Large intestine (tissue), 3 donors: ENCODE measurements at regions not wholly inside any gene's neighbourhood (a gene's known extent, or its start where the extent isn't known, plus 50 kb on each side); places are given as distances from the start of the nearest gene placed in this dataset.

Experiments
- DNase-seq, 2 donors: peaks; one replicate each; pipeline versions ENCODE4 v3.0.0 to v3.0.0-alpha.2; 2013
- H3K27ac ChIP-seq: one replicate; pipeline ENCODE4 v1.5.1; 2013; ENCODE audit warnings: low read length
- H3K27me3 ChIP-seq: 2 replicates; pipeline ENCODE4 v1.6.1; 2013; ENCODE audit warnings: low read length; ENCODE audit not compliant: control insufficient read depth, insufficient read depth
- H3K36me3 ChIP-seq: 2 replicates; pipeline ENCODE4 v1.6.1; 2013; ENCODE audit warnings: low read length; ENCODE audit not compliant: control insufficient read depth, insufficient read depth
- H3K4me1 ChIP-seq: one replicate; pipeline ENCODE4 v1.6.1; 2013; ENCODE audit warnings: low read length; ENCODE audit not compliant: control insufficient read depth, insufficient read depth
- H3K4me3 ChIP-seq: one replicate; pipeline ENCODE4 v1.5.1; 2013; ENCODE audit warnings: low read length
- H3K9me3 ChIP-seq: one replicate; pipeline ENCODE4 v1.6.1; 2013; ENCODE audit warnings: mild to moderate bottlenecking, low read depth, low read length, moderate library complexity; ENCODE audit not compliant: control insufficient read depth
- WGBS: methylation state at CpG from one replicate; pipeline ENCODE4 v1.1.5; 2013; ENCODE audit warnings: low lambda C conversion rate; ENCODE audit not compliant: insufficient coverage; 5-methylcytosine and 5-hydroxymethylcytosine counted together

- Histone ChIP-seq H3K27ac (no peak overlapping the region), H3K4me1 (no peaks in the 10 kb centered on the region), H3K4me3 (no peak overlapping the region), H3K27me3 (no peaks in the 10 kb centered on the region), H3K36me3 (no peaks in the 10 kb centered on the region), H3K9me3 (no peaks in the 10 kb centered on the region)
- WGBS = 38% methylated on average over 1 of the region's 4 CpGs
- no peak for DNase-seq
Measured at GRCh38 chr1:213828867-213829266, 158.9 kb upstream of the PROX1 start.

- WGBS = no CpG with 5 or more reads among the region's 5 CpGs
- Histone ChIP-seq H3K27me3 (no peaks in the 10 kb centered on the region), H3K27ac (no peak overlapping the region), H3K4me1 (no peaks in the 10 kb centered on the region), H3K4me3 (no peak overlapping the region), H3K36me3 (no peaks in the 10 kb centered on the region), H3K9me3 (no peaks in the 10 kb centered on the region)
- no peak for DNase-seq
Measured at GRCh38 chr1:213829780-213830179, 158.0 kb upstream of the PROX1 start.

GRCh38 chr1:213830371-213830770 lies 157.4 kb upstream of the PROX1 start:
- Histone ChIP-seq H3K36me3 (no peaks in the 10 kb centered on the region), H3K9me3 (no peaks in the 10 kb centered on the region), H3K4me1 (no peaks in the 10 kb centered on the region), H3K27me3 (no peaks in the 10 kb centered on the region), H3K4me3 (no peak overlapping the region), H3K27ac (no peak overlapping the region)
- no peak for DNase-seq
- WGBS = 70% methylated on average over 2 of the region's 6 CpGs

- Histone ChIP-seq H3K9me3 (no peaks in the 10 kb centered on the region), H3K36me3 (no peaks in the 10 kb centered on the region), H3K27me3 (no peaks in the 10 kb centered on the region), H3K27ac (no peak overlapping the region), H3K4me3 (no peak overlapping the region), H3K4me1 (no peaks in the 10 kb centered on the region)
- no CpG with 5 or more reads among the region's 3 CpGs for WGBS
- DNase-seq = no peak
Measured at GRCh38 chr1:213840575-213840974, 147.2 kb upstream of the PROX1 start.

GRCh38 chr1:213844632-213845031 lies 143.1 kb upstream of the PROX1 start:
- Histone ChIP-seq H3K4me3 (no peak overlapping the region), H3K36me3 (no peaks in the 10 kb centered on the region), H3K4me1 (no peaks in the 10 kb centered on the region), H3K27me3 (no peaks in the 10 kb centered on the region), H3K27ac (no peak overlapping the region), H3K9me3 (no peaks in the 10 kb centered on the region)
- WGBS = no CpG with 5 or more reads among the region's 2 CpGs
- no peak for DNase-seq

- H3K4me3 ChIP-seq = no peak overlapping the region
- WGBS = 89% methylated on average over 1 of the region's 2 CpGs
- no peaks in the 10 kb centered on the region for H3K4me1 ChIP-seq
- no peak for DNase-seq
- no peaks in the 10 kb centered on the region for H3K27me3 ChIP-seq
- no peaks in the 10 kb centered on the region for H3K9me3 ChIP-seq
- H3K36me3 ChIP-seq = no peaks in the 10 kb centered on the region
- no peak overlapping the region for H3K27ac ChIP-seq
Measured at GRCh38 chr1:213852107-213852506, 135.7 kb upstream of the PROX1 start.

- H3K36me3 ChIP-seq = no peaks in the 10 kb centered on the region
- no peaks in the 10 kb centered on the region for H3K27me3 ChIP-seq
- H3K27ac ChIP-seq = no peak overlapping the region
- WGBS = no CpG with 5 or more reads among the region's 1 CpG
- H3K4me1 ChIP-seq = no peaks in the 10 kb centered on the region
- H3K9me3 ChIP-seq = no peaks in the 10 kb centered on the region
- no peak for DNase-seq
- no peak overlapping the region for H3K4me3 ChIP-seq
Measured at GRCh38 chr1:213858581-213858980, 129.2 kb upstream of the PROX1 start.

- H3K4me3 ChIP-seq = no peak overlapping the region
- H3K36me3 ChIP-seq = no peaks in the 10 kb centered on the region
- no peak for DNase-seq
- no peaks in the 10 kb centered on the region for H3K9me3 ChIP-seq
- H3K27ac ChIP-seq = no peak overlapping the region
- H3K27me3 ChIP-seq = no peaks in the 10 kb centered on the region
- no peaks in the 10 kb centered on the region for H3K4me1 ChIP-seq
- 100% methylated on average over 2 of the region's 12 CpGs for WGBS
Measured at GRCh38 chr1:213861841-213862240, 125.9 kb upstream of the PROX1 start.

GRCh38 chr1:213864091-213864490 lies 123.7 kb upstream of the PROX1 start:
- Histone ChIP-seq H3K27ac (no peak overlapping the region), H3K36me3 (no peaks in the 10 kb centered on the region), H3K9me3 (no peaks in the 10 kb centered on the region), H3K4me3 (no peak overlapping the region), H3K27me3 (no peaks in the 10 kb centered on the region), H3K4me1 (no peaks in the 10 kb centered on the region)
- DNase-seq = no peak
- 83% methylated on average over 2 of the region's 4 CpGs for WGBS

GRCh38 chr1:213868482-213868881 lies 119.3 kb upstream of the PROX1 start:
- no peaks in the 10 kb centered on the region for H3K9me3 ChIP-seq
- no peak overlapping the region for H3K4me3 ChIP-seq
- DNase-seq = no peak
- H3K4me1 ChIP-seq = no peaks in the 10 kb centered on the region
- no peaks in the 10 kb centered on the region for H3K36me3 ChIP-seq
- no CpG with 5 or more reads among the region's 2 CpGs for WGBS
- no peak overlapping the region for H3K27ac ChIP-seq
- H3K27me3 ChIP-seq = no peaks in the 10 kb centered on the region

- no peaks in the 10 kb centered on the region for H3K27me3 ChIP-seq
- no peak overlapping the region for H3K27ac ChIP-seq
- no peak for DNase-seq
- H3K9me3 ChIP-seq = no peaks in the 10 kb centered on the region
- no peak overlapping the region for H3K4me3 ChIP-seq
- H3K4me1 ChIP-seq = no peaks in the 10 kb centered on the region
- no peaks in the 10 kb centered on the region for H3K36me3 ChIP-seq
- no CpG with 5 or more reads among the region's 4 CpGs for WGBS
Measured at GRCh38 chr1:213871179-213871578, 116.6 kb upstream of the PROX1 start.
